Pancreas (tissue), 10 donors: ENCODE measurements at regions not wholly inside any gene's neighbourhood (a gene's known extent, or its start where the extent isn't known, plus 50 kb on each side); places are given as distances from the start of the nearest gene placed in this dataset.

ENCODE experiments used
- ATAC-seq, 4 donors: fragments of 200-7000 bp; cut with Tn5 transposase; one replicate each; pipeline versions ENCODE4 v1.8.0 to v1.9.1; 2020; ENCODE audit warnings: mild to moderate bottlenecking in 4 of 4, moderate library complexity in 4 of 4
- DNase-seq, 6 donors: peaks; one replicate each; pipeline ENCODE4 v3.0.0-alpha.2; 2020
- FAIRE-seq: peaks from 2 replicates; lab custom pipeline; 2012; peaks lifted over from hg19 to GRCh38; lab: Jason Lieb, UNC
- H3K27ac ChIP-seq, 4 donors: fragments of 200-600 bp; sonication (generic); 1 replicate in 3 of 4; 2 replicates in 1 of 4; pipeline versions ENCODE4 v1.5.0 to v1.8.0; 2020
- H3K27me3 ChIP-seq, 4 donors: fragments of 200-600 bp; one replicate each; pipeline ENCODE4 v1.8.0; 2021
- H3K36me3 ChIP-seq, 3 donors: fragments of 200-600 bp; sonication (generic) in 1 of 3; one replicate each; pipeline versions ENCODE4 v1.5.0 to v1.8.0; 2020 to 2021
- H3K4me1 ChIP-seq, 3 donors: fragments of 200-600 bp; one replicate each; pipeline ENCODE4 v1.8.0; 2021
- H3K4me3 ChIP-seq, 4 donors: fragments of 200-600 bp; sonication (generic) in 2 of 4; one replicate each; pipeline versions ENCODE4 v1.5.0 to v1.8.0; 2020 to 2021
- H3K9me3 ChIP-seq, 4 donors: fragments of 200-600 bp; one replicate each; pipeline ENCODE4 v1.8.0; 2021
- WGBS, 2 donors: extraction: QIAGEN DNeasy Blood & Tissue Kit; methylation state at CpG; one replicate each; pipeline ENCODE4 v1.1.7; 2013; 5-methylcytosine and 5-hydroxymethylcytosine counted together
- intact Hi-C, 3 donors: fragments of 100-400 bp; cut with DNase I; formaldehyde crosslinking; loops; one replicate each; pipeline versions ENCODE4 v1.11.1 to v1.14.2; 2022
- TF ChIP-seq, protein P1 (sequence below), 4 donors: fragments of 200-600 bp; sonication (generic) in 3 of 4; IDR thresholded peaks; one replicate each; pipeline versions ENCODE4 v1.5.0 to v1.8.0; 2021; ENCODE audit warnings: antibody characterized with exemption in 4 of 4
- donor health status: healthy with polysubstance abuse.
- donor health status: DM: no; HTN: no; CAD: no; lungs with moderate emphysema.
- donor health status: DM: no; HTN: no; CAD: no.
- donor health status: control.
- donor health status: control.
- donor health status: Bipolar disorder and iron deficiency.
- donor health status: DM: yes; HTN: yes; CAD: no.
- donor health status: DM: no; HTN: no; CAD: no.
- donor health status: DM: no; HTN: no; CAD: no.
- donor health status: DM: yes; HTN: yes; CAD: no.

DNA sequence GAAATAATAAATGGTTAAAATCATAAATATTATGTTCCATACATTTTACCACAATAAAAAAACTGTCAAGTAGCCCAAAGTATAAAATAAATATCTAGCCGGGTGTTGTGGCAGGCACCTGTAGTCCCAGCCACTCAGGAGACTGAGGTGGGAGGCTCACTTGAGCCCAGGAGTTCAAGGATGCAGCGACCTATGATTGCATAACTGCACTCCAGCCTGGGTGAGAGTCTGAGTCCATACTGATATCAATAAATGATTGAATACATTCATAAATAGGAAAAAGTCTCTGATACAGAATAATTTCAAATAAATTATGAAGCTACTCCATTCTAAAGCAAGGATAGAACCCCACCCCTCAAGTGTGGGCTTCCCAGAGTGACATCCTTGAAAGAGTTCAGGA lies 68.5 kb upstream of the GATA2 start:
- Histone ChIP-seq H3K27ac (no peak overlapping the region), H3K36me3 (no peaks in the 10 kb centered on the region), H3K4me1 (no peaks in the 10 kb centered on the region), H3K9me3 (no peaks in the 10 kb centered on the region), H3K4me3 (no peak overlapping the region), H3K27me3 (no peaks in the 10 kb centered on the region)
- TF ChIP-seq, protein P1, sequence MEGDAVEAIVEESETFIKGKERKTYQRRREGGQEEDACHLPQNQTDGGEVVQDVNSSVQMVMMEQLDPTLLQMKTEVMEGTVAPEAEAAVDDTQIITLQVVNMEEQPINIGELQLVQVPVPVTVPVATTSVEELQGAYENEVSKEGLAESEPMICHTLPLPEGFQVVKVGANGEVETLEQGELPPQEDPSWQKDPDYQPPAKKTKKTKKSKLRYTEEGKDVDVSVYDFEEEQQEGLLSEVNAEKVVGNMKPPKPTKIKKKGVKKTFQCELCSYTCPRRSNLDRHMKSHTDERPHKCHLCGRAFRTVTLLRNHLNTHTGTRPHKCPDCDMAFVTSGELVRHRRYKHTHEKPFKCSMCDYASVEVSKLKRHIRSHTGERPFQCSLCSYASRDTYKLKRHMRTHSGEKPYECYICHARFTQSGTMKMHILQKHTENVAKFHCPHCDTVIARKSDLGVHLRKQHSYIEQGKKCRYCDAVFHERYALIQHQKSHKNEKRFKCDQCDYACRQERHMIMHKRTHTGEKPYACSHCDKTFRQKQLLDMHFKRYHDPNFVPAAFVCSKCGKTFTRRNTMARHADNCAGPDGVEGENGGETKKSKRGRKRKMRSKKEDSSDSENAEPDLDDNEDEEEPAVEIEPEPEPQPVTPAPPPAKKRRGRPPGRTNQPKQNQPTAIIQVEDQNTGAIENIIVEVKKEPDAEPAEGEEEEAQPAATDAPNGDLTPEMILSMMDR (IDR thresholded peaks at IDR 0.05) = no peak
- 53 to 55% methylated on average over 2 of the region's 2 CpGs for WGBS, 2 donors
- ATAC-seq (no peak), DNase-seq (no peak), FAIRE-seq (no peak)
- intact Hi-C loops = no loop called here

DNA sequence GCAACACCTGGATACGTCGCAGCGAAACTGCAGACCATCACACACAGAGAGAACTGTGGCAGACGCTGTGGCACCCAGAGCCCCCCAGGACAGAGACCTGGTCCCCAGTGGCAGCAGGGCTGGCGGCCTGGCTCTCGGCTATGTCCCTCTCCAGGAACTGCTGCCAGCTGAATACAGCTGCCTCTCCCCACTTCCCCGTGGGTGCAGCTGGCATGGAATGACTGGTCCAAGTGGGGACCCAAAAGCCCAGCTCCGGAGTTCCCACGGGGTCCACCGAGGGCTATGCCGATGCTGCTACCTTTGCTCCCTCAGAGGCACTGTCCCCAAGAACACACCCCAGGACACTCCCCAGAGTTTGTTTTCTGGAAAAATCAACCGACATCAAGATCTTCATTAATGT lies 67.8 kb upstream of the GATA2 start:
- Histone ChIP-seq H3K4me3 (no peak overlapping the region), H3K4me1 (no peaks in the 10 kb centered on the region), H3K9me3 (no peaks in the 10 kb centered on the region), H3K27me3 (no peaks in the 10 kb centered on the region), H3K27ac (no peak overlapping the region), H3K36me3 (no peaks in the 10 kb centered on the region)
- FAIRE-seq (no peak), DNase-seq (no peak), ATAC-seq (no peak)
- 88 to 90% methylated on average over 12 of the region's 12 CpGs for WGBS, 2 donors
- intact Hi-C loops = no loop called here
- TF ChIP-seq, protein P1 (IDR thresholded peaks at IDR 0.05) = no peak

DNA sequence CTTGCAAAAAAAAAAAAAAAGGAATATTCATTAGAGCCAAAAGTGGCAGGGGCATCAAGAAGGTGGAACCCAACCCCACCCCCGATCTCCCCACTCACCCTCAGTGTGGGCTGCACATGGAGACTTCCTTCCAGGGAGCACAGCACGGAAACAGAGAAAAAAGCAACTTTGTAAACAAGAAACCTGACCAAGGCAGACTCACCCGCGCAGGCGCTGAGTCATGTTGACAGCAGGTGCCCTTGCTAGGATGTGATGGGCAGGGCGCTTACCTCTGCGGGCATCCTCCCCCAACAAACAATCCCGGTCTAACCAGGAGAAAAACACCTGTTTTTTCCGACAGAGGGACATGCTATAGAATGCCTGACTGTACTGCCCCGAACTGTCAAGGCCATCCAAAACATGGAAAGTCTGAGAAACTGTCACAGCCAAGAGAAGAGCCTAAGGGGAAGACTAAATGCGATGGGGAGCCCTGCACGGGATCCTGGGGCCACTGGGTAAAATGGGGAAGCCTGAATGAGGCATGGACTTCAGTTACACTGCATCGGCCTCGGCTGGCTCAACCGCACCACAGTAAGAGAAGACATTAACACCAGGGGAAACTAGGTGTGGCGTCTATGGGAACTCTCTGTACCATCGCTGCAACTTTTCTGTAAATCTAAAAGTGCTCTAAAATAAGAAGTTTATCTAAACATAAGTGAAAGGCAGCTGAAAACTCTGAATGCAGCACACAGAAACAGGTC lies 66.7 kb upstream of the GATA2 start:
- no peak overlapping the region for H3K27ac ChIP-seq
- WGBS, 2 donors = 45 to 55% methylated on average over 17 of the region's 17 CpGs
- no peaks in the 10 kb centered on the region for H3K9me3 ChIP-seq
- FAIRE-seq = no peak
- TF ChIP-seq, protein P1 (IDR thresholded peaks at IDR 0.05) = no peak
- no peaks in the 10 kb centered on the region for H3K36me3 ChIP-seq
- peak in 1 of 4 donors; percentile 54 for ATAC-seq
- intact Hi-C loops = no loop called here
- DNase-seq = no peak
- H3K27me3 ChIP-seq = peaks cover 0 to 3% (median 0%) of the 10 kb centered on the region in 4 donors
- no peaks in the 10 kb centered on the region for H3K4me1 ChIP-seq
- no peak overlapping the region for H3K4me3 ChIP-seq

DNA sequence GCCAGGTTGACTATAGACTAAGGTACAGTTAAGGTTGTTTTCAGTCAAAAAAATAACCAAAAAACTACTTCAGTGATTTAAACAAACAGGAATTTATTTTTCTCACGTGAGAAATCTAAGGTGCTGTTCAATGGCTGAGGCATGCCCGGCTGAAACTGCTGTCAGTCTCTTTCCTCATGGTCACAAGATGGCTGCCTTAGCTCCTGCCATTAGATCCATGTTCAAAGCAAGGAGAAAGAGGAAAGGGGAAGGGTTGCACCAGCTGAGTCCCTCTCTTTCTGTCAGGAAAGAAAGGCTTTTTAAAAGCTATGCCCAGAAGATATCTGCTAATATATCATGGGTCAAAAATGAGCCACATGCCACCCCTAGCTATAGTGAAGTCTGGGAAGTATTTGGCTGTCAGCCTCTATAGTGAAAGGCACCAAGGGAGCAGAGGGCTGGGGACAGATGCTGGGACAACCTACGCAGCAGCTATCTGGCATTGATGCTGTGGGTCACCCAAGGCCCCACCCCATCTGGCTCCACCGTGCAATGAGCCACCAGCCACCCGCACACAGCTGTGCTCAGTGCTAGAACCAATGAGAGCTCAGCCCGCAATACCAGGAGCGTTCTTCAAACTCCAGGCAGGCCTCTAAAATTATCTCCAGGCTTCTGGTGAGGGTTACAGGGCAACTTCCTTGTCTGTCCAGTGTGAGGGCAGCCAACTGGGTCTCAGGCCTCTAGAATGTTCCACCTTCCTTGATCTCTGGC lies 64.7 kb upstream of the GATA2 start:
- no peak for FAIRE-seq
- 82 to 84% methylated on average over 7 of the region's 7 CpGs for WGBS, 2 donors
- TF ChIP-seq, protein P1 (IDR thresholded peaks at IDR 0.05) = no peak
- ATAC-seq = no peak
- intact Hi-C loops = no loop called here
- no peaks in the 10 kb centered on the region for H3K4me1 ChIP-seq
- DNase-seq = no peak
- peaks cover 0 to 5% (median 0%) of the 10 kb centered on the region in 4 donors for H3K27me3 ChIP-seq
- H3K27ac ChIP-seq = no peak overlapping the region
- no peak overlapping the region for H3K4me3 ChIP-seq
- H3K36me3 ChIP-seq = no peaks in the 10 kb centered on the region
- H3K9me3 ChIP-seq = no peaks in the 10 kb centered on the region

DNA sequence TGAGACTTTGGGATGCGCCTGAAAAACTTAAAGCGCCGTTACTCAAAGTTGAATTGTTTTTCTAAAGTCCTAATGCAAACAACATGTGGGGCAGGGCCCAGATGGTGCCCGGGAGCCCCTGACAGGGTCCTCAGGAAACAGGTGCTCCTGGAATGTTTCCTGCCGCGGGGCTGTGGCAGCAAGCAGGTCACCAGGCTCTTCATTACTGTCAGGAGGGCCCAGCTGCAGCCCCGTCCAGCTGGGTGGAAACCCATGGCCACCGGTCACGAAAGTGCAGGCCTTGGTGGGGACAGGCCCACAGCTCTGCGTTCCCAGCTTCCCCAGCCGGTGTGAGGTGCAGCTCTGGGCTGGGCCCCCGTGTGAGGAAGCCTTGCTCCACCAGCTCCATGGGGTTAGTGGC lies 63.9 kb upstream of the GATA2 start:
- DNase-seq (no peak), ATAC-seq (no peak), FAIRE-seq (no peak)
- Histone ChIP-seq H3K4me3 (no peak overlapping the region), H3K9me3 (no peaks in the 10 kb centered on the region), H3K36me3 (no peaks in the 10 kb centered on the region), H3K4me1 (no peaks in the 10 kb centered on the region), H3K27ac (no peak overlapping the region), H3K27me3 (peaks cover 0 to 5% (median 0%) of the 10 kb centered on the region in 4 donors)
- TF ChIP-seq, protein P1 (IDR thresholded peaks at IDR 0.05) = no peak
- intact Hi-C loops = no loop called here
- WGBS, 2 donors = 67 to 70% methylated on average over 12 of the region's 12 CpGs
